ENCODE measurements at regions not wholly inside any gene's neighbourhood (a gene's known extent, or its start where the extent isn't known, plus 50 kb on each side); places are given as distances from the start of the nearest gene placed in this dataset.
"Not testable (repeated sequence)": the region's sequence is repeated elsewhere in the genome, so short reads cannot be mapped to it uniquely, and the experiment has no call there.

GRCh38 chr5:128798871-128799270, 166.4 kb upstream of the SLC27A6 start:
- no peak for DNase-seq (ENCODE audit: low read depth)

DNA sequence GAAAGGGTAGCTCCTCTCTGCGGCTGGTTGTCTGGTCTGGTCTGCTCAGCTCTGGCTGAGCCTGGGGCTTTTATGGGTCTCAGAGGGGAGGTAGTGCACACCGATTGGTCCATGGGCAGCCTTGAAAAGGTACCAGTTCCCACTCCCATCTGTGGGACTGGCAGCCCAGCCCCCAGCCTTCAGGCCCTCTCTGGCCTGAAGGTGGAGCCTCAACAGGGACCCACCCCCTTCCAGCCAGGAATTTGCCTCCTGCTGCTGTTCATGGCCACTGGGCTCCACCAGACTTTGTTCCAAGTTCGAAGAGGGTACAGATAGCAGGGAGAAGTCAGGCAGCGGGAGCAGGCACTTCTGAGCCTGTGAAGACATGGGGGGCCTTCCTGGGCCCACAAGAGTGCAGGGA, 165.3 kb upstream of the SLC27A6 start:
- no peak for DNase-seq (ENCODE audit: low read depth)

DNA sequence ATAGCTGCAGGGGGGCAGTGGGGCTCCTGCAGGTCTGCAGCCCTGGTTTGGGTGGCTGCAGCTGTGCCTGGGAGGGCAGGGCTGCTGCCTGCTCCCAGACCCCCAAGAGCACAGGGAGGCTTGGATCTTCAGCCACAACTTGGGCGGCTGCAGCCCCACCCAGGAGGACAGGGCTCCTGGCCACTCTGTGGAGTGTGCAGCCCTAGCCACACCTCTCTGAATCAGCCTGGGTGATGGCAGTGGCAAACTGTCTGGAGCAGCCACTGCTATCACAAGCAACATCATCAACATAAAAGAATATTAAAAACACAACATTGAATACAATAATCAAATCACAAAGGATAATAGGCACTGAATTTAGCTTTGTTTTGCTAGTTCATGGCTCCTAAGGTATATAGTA, 164.9 kb upstream of the SLC27A6 start:
- no peak for DNase-seq (ENCODE audit: low read depth)

DNA sequence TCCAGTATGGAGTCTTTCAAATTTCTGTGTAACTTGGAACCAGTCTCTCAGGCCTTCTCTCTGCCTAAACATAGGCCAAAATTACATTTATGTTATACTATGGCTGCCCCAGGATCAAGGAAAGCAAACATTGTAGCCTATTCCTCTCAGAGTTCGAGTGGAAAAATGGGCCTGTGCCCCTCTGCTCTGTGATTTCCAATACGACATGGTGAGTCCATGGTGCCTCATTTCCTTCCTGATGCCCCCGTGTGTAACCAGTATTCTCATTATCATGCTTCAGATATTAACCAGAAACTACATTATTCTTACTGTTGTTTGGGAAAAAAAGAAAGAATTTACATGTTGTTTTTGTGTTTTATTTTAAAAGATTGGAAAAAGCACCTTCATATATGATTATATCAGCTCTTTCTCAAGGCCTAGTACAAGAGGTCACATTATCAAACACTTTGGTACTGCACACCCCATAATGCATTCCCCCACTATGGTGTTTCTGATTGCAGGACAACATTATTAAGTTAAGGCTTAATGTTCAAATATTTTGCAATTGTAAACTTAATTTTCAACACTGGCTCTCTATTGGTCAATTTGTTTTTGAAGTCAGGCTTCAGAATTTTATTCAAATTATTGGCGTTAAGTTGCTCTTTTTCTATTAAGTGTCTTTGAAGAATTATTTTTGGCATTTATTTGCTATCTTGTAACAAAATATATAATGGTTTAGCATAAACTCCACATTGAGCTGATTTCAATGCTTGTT, 151.8 kb upstream of the SLC27A6 start:
- DNase-seq (ENCODE audit: low read depth) = no peak

DNA sequence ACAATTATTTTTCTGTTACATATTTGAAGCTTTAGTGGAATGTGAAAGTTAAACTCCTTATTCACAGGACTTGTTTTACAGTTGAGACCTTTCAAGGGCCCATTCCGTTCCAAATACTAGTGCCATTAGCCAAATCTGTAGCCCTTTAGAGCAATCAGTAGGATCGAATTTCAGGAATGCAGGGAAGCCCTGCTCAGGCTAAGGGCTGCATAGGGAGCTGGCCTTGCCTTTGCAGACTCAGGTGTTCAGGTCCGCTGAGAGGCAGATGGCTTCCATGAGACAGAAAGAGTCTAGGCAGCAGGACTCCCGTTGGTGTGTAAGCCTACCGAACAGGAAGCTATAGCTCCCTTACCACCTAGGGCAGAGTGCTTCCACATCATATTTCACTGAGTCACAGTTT, 150.1 kb upstream of the SLC27A6 start:
- DNase-seq (ENCODE audit: low read depth) = no peak

GRCh38 chr5:128825826-128826225, 139.5 kb upstream of the SLC27A6 start:
- DNase-seq (ENCODE audit: low read depth) = no peak

GRCh38 chr5:128826275-128826674, 139.0 kb upstream of the SLC27A6 start:
- no peak for DNase-seq (ENCODE audit: low read depth)

GRCh38 chr5:128836571-128836970, 128.7 kb upstream of the SLC27A6 start:
- DNase-seq (ENCODE audit: low read depth) = no peak

DNA sequence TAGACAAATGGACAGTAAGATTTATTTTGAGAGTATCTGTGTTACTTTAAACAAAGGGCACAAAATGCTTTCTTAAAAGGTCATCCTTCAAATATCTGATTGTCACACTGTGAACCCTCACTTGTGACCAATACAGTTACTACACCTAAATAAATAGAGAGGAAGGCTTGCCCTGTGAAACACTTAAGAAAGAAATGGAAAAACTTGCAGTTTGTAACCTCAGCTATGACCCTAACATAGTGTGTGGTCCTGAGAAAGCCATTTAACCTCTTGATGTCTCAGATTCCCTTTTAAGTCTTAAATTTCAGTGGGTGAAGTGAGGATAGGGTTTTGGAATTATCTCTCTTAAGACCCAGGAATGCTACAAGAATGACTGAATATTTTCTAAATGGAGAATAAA, 126.7 kb upstream of the SLC27A6 start:
- DNase-seq (ENCODE audit: low read depth) = no peak

DNA sequence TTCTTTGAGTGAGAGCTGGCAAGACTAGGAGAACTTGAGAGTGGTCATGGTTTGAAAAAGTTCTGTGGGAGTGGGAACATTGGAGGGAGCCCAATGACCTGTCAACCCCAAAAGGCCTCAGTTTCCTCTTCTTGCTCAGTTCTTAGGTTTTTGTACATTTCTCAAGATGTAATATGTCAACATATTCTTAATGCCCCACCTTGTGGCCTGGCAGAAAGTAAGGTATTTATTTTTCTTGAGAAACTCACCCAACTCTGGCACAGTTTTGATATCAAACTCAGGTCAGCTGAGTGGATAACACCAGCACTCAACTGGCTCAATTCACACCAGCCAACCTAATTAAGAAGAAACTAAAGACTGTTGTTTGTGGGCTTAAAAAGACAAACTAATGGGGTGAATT, 123.0 kb upstream of the SLC27A6 start:
- DNase-seq (ENCODE audit: low read depth) = no peak

- no peak for DNase-seq (ENCODE audit: low read depth)
These were observed 120.8 kb upstream of the SLC27A6 start for GRCh38 chr5:128844354-128844923.

DNA sequence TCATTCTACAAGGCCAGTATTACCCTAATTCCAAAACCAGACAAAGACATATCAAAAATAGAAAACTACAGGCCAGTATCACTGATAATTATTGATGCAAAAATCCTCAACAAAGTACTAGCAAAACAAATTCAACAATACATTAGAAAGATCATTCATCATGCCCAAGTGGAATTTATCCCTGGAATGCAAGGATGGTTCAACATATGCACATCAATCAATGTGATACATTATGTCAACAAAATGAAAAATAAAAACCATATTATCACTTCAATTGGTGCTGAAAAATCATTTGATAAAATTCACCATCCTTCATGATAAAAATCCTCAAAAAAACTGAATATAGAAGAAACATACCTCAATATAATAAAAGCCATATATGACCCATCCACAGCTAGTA, 115.2 kb upstream of the SLC27A6 start:
- DNase-seq (ENCODE audit: low read depth) = no peak

GRCh38 chr5:128854931-128855330, 110.4 kb upstream of the SLC27A6 start:
- no peak for DNase-seq (ENCODE audit: low read depth)

GRCh38 chr5:128857076-128857677, 108.1 kb upstream of the SLC27A6 start:
- DNase-seq (ENCODE audit: low read depth) = no peak

DNA sequence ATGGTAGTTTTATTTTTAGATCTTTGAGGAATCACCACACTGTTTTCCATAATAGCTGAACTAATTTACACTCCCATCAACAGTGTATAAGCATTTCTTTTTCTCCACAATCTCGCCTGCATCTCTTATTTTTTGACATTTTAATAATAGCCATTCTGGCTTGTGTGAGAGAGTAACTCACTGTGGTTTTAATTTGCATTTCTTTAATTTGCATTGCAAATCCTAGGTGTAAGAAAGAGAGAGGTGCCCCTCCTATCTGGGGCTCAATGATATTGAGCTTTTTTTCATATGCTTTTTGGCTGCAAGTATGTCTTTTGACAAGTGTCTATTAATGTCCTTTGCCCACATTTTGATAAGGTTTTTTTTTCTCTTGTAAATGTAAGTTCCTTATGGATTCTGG, 106.3 kb upstream of the SLC27A6 start:
- no peak for DNase-seq (ENCODE audit: low read depth)

GRCh38 chr5:128861155-128861554, 104.1 kb upstream of the SLC27A6 start:
- not testable (repeated sequence) for DNase-seq (ENCODE audit: low read depth)

GRCh38 chr5:128869970-128870369, 95.3 kb upstream of the SLC27A6 start:
- no peak for DNase-seq (ENCODE audit: low read depth)

- no peak for DNase-seq (ENCODE audit: low read depth)
These were observed 94.9 kb upstream of the SLC27A6 start for GRCh38 chr5:128870373-128870772.

DNA sequence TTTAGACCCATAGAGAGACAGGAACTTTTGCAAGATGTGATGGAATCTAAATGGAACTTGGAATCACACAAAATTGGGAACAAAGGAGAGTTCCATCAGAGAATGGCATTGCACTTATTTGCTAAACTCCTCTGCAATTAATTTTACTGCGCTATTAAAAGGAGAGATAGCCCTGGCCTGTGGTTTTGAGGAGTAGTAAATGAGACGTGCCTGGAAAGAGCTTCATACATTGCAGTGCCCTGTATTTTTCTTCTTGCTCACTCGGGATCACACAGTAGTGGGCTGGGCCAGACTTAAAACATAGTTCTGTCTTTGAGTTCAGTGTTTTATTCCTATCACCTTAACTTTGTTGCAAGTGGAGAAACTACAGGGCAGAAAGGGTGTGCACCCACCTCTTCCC, 94.4 kb upstream of the SLC27A6 start:
- no peak for DNase-seq (ENCODE audit: low read depth)

- DNase-seq (ENCODE audit: low read depth) = no peak
These were observed 88.5 kb upstream of the SLC27A6 start for GRCh38 chr5:128876569-128877382.

- DNase-seq (ENCODE audit: low read depth) = no peak
These were observed 87.8 kb upstream of the SLC27A6 start for GRCh38 chr5:128877476-128877875.

GRCh38 chr5:128881502-128882018, 83.7 kb upstream of the SLC27A6 start:
- DNase-seq (ENCODE audit: low read depth) = no peak
